ENCODE measurements at regions not wholly inside any gene's neighbourhood (a gene's known extent, or its start where the extent isn't known, plus 50 kb on each side); places are given as distances from the start of the nearest gene placed in this dataset.

DNA sequence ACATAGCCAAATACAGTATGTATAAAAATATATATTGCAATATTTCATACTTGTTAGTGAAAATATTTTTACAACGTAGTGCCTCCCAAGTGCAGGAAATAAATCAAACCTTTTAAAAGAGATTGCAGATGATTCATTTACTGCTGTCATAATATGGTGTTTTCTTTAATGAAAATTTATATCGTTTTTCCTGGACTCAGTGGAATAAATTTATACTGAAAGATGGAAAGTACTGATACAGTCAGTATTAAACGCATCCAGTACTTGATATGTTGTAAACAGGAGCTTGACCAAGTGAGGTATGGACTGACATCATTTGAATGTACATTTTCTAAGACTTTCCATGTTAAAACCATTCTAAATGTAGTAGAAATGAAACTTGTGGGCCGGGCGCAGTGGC, 143.4 kb upstream of the ZNF608 start:
- TF ChIP-seq, protein P1, sequence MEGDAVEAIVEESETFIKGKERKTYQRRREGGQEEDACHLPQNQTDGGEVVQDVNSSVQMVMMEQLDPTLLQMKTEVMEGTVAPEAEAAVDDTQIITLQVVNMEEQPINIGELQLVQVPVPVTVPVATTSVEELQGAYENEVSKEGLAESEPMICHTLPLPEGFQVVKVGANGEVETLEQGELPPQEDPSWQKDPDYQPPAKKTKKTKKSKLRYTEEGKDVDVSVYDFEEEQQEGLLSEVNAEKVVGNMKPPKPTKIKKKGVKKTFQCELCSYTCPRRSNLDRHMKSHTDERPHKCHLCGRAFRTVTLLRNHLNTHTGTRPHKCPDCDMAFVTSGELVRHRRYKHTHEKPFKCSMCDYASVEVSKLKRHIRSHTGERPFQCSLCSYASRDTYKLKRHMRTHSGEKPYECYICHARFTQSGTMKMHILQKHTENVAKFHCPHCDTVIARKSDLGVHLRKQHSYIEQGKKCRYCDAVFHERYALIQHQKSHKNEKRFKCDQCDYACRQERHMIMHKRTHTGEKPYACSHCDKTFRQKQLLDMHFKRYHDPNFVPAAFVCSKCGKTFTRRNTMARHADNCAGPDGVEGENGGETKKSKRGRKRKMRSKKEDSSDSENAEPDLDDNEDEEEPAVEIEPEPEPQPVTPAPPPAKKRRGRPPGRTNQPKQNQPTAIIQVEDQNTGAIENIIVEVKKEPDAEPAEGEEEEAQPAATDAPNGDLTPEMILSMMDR (IDR thresholded peaks at IDR 0.05) = no peak
- TF ChIP-seq POLR2A (IDR thresholded peaks at IDR 0.05) = no peak

Measured in lower leg skin (tissue), 3 donors.